Keratinocyte (primary cell): ENCODE measurements at regions not wholly inside any gene's neighbourhood (a gene's known extent, or its start where the extent isn't known, plus 50 kb on each side); places are given as distances from the start of the nearest gene placed in this dataset.

Experiments used
- DNase-seq: peaks from one replicate; pipeline ENCODE4 v3.0.0-alpha.2; 2011; ENCODE audit warnings: low read depth, missing footprints, low spot score
- FAIRE-seq: peaks from 2 replicates; lab custom pipeline; 2011; peaks lifted over from hg19 to GRCh38; lab: Jason Lieb, UNC
- H2AFZ ChIP-seq: 2 replicates; pipeline ENCODE4 v1.6.0; 2012; ENCODE audit warnings: low read length, control low read depth, inconsistent platforms; ENCODE audit not compliant: control insufficient read depth
- H3K27ac ChIP-seq: 2 replicates; pipeline ENCODE4 v1.5.1; 2011; ENCODE audit warnings: low read length; ENCODE audit not compliant: control insufficient read depth, insufficient read depth
- H3K27me3 ChIP-seq: 3 replicates; pipeline ENCODE4 v1.6.0; 2011; ENCODE audit warnings: low read length; ENCODE audit not compliant: control insufficient read depth, insufficient read depth; ENCODE audit errors: extremely low read depth
- H3K36me3 ChIP-seq, 2 experiments: 2 replicates in 1 of 2; 3 replicates in 1 of 2; pipeline ENCODE4 v1.5.1; 2011; ENCODE audit warnings: low read length in 2 of 2, mild to moderate bottlenecking in 1 of 2; ENCODE audit not compliant: control insufficient read depth in 2 of 2, insufficient read depth in 2 of 2; ENCODE audit errors: extremely low read depth in 1 of 2
- H3K4me1 ChIP-seq: 3 replicates; pipeline ENCODE4 v1.5.1; 2011; ENCODE audit warnings: low read length; ENCODE audit not compliant: control insufficient read depth, insufficient read depth; ENCODE audit errors: extremely low read depth
- H3K4me2 ChIP-seq: 3 replicates; pipeline ENCODE4 v1.6.0; 2011; ENCODE audit warnings: low read depth, low read length; ENCODE audit not compliant: control insufficient read depth, insufficient read depth; ENCODE audit errors: extremely low read depth
- H3K4me3 ChIP-seq, 3 experiments: fragments of 200-600 bp in 1 of 3; sonication (generic) in 1 of 3; 2 replicates in 2 of 3; 3 replicates in 1 of 3; pipeline ENCODE4 v1.5.1; 2011 to 2016; ENCODE audit warnings: low read length in 3 of 3, mild to moderate bottlenecking in 3 of 3, control low read depth in 2 of 3, inconsistent platforms in 1 of 3, low read depth in 1 of 3, mixed read lengths in 1 of 3, mixed run types in 1 of 3, moderate library complexity in 1 of 3; ENCODE audit not compliant: control insufficient read depth in 2 of 3, insufficient read depth in 2 of 3; ENCODE audit errors: extremely low read depth in 1 of 3
- H3K79me2 ChIP-seq: 2 replicates; pipeline ENCODE4 v1.6.0; 2012; ENCODE audit warnings: low read length; ENCODE audit not compliant: control insufficient read depth, insufficient read depth
- H3K9ac ChIP-seq: 3 replicates; pipeline ENCODE4 v1.6.0; 2011; ENCODE audit warnings: low read length; ENCODE audit not compliant: control insufficient read depth, insufficient read depth; ENCODE audit errors: extremely low read depth
- H3K9me1 ChIP-seq: 3 replicates; pipeline ENCODE4 v1.6.0; 2011; ENCODE audit warnings: low read length; ENCODE audit not compliant: control insufficient read depth, insufficient read depth; ENCODE audit errors: extremely low read depth
- H3K9me3 ChIP-seq: 2 replicates; pipeline ENCODE4 v1.5.1; 2012; ENCODE audit warnings: low read depth, low read length; ENCODE audit not compliant: control insufficient read depth
- H4K20me1 ChIP-seq: 3 replicates; pipeline ENCODE4 v1.6.0; 2011; ENCODE audit warnings: low read length; ENCODE audit not compliant: control insufficient read depth, insufficient read depth; ENCODE audit errors: extremely low read depth
- CTCF ChIP-seq, 3 experiments: IDR thresholded peaks in 1 of 3; conservative IDR thresholded peaks in 1 of 3; optimal IDR thresholded peaks in 1 of 3; 2 replicates in 2 of 3; 3 replicates in 1 of 3; pipeline versions ENCODE3 to v1.5.1; 2011; ENCODE audit warnings: low read length in 3 of 3, mild to moderate bottlenecking in 3 of 3, moderate library complexity in 2 of 3, control low read depth in 1 of 3, inconsistent platforms in 1 of 3; ENCODE audit not compliant: insufficient read depth in 2 of 3; ENCODE audit errors: extremely low read depth in 1 of 3
- EZH2 ChIP-seq: IDR thresholded peaks from one replicate; pipeline ENCODE4 v1.6.1; 2012; ENCODE audit warnings: inconsistent platforms, mild to moderate bottlenecking, low read length, moderate library complexity
- dilution Hi-C: fragments of 300-500 bp; cut with MboI; formaldehyde crosslinking; loops from one replicate; pipeline ENCODE4 v1.7.0; 2020; ENCODE audit warnings: low sequenced_read_pairs; ENCODE audit not compliant: extremely low pct_ligation_motif_present

DNA sequence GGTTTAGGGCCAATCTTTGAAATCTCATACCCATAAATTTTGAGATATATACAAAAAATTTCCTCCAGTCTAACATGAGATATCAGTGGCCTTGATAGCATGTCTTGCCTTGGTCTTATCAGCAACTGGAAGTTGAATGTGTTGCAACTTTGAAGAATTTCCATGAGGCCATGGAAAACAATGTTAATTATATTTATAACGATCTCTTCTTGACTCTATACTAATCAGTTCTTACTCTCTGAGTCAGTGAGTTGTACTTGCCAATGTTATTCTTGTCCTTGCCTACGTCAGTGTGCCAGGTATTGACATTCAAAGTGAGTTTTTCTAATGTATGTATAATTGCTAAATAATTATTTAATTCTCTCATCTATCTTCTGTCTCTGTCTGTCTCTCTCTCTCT lies 535.1 kb downstream of the KCNA4 start:
- Histone ChIP-seq H3K9ac (no peak overlapping the region), H4K20me1 (no peaks in the 10 kb centered on the region), H3K9me3 (no peaks in the 10 kb centered on the region), H3K4me3 (no peak overlapping the region), H3K4me1 (no peaks in the 10 kb centered on the region), H3K9me1 (no peaks in the 10 kb centered on the region), H3K27ac (no peak overlapping the region), H3K36me3 (no peaks in the 10 kb centered on the region), H3K79me2 (no peaks in the 10 kb centered on the region), H3K27me3 (no peaks in the 10 kb centered on the region), H2AFZ (no peak overlapping the region), H3K4me2 (no peak overlapping the region)
- FAIRE-seq (no peak), DNase-seq (no peak)
- TF ChIP-seq CTCF (optimal IDR thresholded peaks at IDR 0.05 in 1 of 3, IDR thresholded peaks at IDR 0.05 in 1 of 3, conservative IDR thresholded peaks at IDR 0.05 in 1 of 3; ENCODE audit: extremely low read depth in 1 of 3, insufficient read depth in 2 of 3, low read length in 3 of 3) (no peak), EZH2 (no peak)
- dilution Hi-C loops: no loop called here

DNA sequence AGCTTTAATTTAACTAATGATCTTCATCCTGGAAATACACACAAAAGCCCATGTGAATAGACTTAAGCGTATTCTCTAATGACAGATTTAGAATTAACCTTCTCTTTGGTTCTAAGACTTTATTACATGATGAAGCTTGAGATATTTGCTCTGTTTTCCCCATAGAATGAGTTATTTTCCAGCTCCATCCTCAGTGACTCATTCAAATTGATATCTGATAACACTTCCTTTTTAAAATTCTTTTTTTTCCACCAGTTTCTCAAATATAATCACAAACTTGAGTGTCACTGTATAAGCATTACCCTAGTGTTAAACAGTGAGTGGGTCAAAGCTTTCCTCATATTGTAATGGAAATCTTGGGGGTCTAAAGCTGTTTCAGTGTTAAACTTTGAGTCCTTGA lies 535.8 kb downstream of the KCNA4 start:
- H2AFZ ChIP-seq: no peak overlapping the region
- TF ChIP-seq EZH2 (no peak), CTCF (optimal IDR thresholded peaks at IDR 0.05 in 1 of 3, IDR thresholded peaks at IDR 0.05 in 1 of 3, conservative IDR thresholded peaks at IDR 0.05 in 1 of 3; ENCODE audit: extremely low read depth in 1 of 3, insufficient read depth in 2 of 3, low read length in 3 of 3) (no peak)
- H4K20me1 ChIP-seq: no peaks in the 10 kb centered on the region
- H3K27ac ChIP-seq: no peak overlapping the region
- no peaks in the 10 kb centered on the region for H3K4me1 ChIP-seq
- no peak for DNase-seq
- no peaks in the 10 kb centered on the region for H3K9me1 ChIP-seq
- dilution Hi-C loops: no loop called here
- no peak for FAIRE-seq
- no peaks in the 10 kb centered on the region for H3K79me2 ChIP-seq
- H3K4me2 ChIP-seq: no peak overlapping the region
- no peak overlapping the region for H3K4me3 ChIP-seq
- H3K9me3 ChIP-seq: no peaks in the 10 kb centered on the region
- H3K27me3 ChIP-seq: no peaks in the 10 kb centered on the region
- no peaks in the 10 kb centered on the region for H3K36me3 ChIP-seq
- no peak overlapping the region for H3K9ac ChIP-seq
